DND-41 (cell line): ENCODE measurements at regions not wholly inside any gene's neighbourhood (a gene's known extent, or its start where the extent isn't known, plus 50 kb on each side); places are given as distances from the start of the nearest gene placed in this dataset.

Experiments used
- EZH2 ChIP-seq: IDR thresholded peaks from 3 replicates; pipeline ENCODE4 v1.6.1; 2012; ENCODE audit warnings: borderline replicate concordance, low read depth, mild to moderate bottlenecking, moderate library complexity, low read length, inconsistent platforms; ENCODE audit not compliant: severe bottlenecking
- TF ChIP-seq, protein P1 (sequence below): IDR thresholded peaks from 2 replicates; pipeline ENCODE4 v1.5.1; 2012; ENCODE audit warnings: borderline replicate concordance, low read length, moderate library complexity, mild to moderate bottlenecking; ENCODE audit not compliant: poor library complexity, severe bottlenecking; ENCODE audit errors: extremely low read depth

DNA sequence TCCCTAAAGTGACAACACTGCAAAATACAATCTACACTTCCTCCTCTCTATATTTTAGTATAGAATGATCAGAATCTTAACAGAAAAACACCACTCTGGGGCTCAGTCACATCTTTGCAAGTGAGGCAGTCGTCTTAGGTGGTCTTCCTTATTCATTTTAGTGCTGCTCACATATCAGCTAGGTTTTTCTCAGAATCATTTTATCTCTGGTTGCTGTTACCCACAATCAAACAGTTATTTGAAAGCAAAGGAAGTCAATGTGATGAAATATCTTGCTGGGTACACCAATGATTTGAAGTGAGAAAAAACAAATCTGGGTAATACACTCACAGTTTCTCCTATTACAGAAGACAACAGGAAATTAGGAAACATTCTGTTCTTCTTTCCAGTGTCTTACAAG is 275.2 kb downstream of the DSEL start:
- TF ChIP-seq, protein P1, sequence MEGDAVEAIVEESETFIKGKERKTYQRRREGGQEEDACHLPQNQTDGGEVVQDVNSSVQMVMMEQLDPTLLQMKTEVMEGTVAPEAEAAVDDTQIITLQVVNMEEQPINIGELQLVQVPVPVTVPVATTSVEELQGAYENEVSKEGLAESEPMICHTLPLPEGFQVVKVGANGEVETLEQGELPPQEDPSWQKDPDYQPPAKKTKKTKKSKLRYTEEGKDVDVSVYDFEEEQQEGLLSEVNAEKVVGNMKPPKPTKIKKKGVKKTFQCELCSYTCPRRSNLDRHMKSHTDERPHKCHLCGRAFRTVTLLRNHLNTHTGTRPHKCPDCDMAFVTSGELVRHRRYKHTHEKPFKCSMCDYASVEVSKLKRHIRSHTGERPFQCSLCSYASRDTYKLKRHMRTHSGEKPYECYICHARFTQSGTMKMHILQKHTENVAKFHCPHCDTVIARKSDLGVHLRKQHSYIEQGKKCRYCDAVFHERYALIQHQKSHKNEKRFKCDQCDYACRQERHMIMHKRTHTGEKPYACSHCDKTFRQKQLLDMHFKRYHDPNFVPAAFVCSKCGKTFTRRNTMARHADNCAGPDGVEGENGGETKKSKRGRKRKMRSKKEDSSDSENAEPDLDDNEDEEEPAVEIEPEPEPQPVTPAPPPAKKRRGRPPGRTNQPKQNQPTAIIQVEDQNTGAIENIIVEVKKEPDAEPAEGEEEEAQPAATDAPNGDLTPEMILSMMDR = no peak
- TF ChIP-seq EZH2 = no peak
